B cell (primary cell): ENCODE measurements at regions not wholly inside any gene's neighbourhood (a gene's known extent, or its start where the extent isn't known, plus 50 kb on each side); places are given as distances from the start of the nearest gene placed in this dataset.

Experiments used
- ATAC-seq: fragments of 200-7000 bp; cut with Tn5 transposase; one replicate; pipeline ENCODE4 v1.10.0; 2021; ENCODE audit warnings: low read depth, mild to moderate bottlenecking, moderate number of reproducible peaks, moderate library complexity
- CTCF ChIA-PET: fragments of 350-600 bp; sonication (Branson Sonifier 250); formaldehyde crosslinking; loops from one replicate; lab custom pipeline; 2021; ENCODE audit warnings: antibody characterized with exemption, inconsistent platforms; lab: Charles Lee
- POLR2A ChIA-PET: fragments of 350-600 bp; sonication (Branson Sonifier 250); formaldehyde crosslinking; loops from one replicate; lab custom pipeline; 2021; ENCODE audit warnings: antibody characterized with exemption; lab: Charles Lee
- DNase-seq: peaks from one replicate; pipeline ENCODE4 v3.0.0; 2013
- H2AFZ ChIP-seq: 2 replicates; pipeline ENCODE4 v1.6.1; 2012; ENCODE audit warnings: mild to moderate bottlenecking, low read depth, low read length; ENCODE audit not compliant: insufficient read depth, poor library complexity, severe bottlenecking
- H3K27ac ChIP-seq, 2 donors: 1 replicate in 1 of 2; 2 replicates in 1 of 2; pipeline ENCODE4 v1.5.1; 2012 to 2013; ENCODE audit warnings: low read length in 2 of 2, mild to moderate bottlenecking in 2 of 2, moderate library complexity in 1 of 2
- H3K27me3 ChIP-seq, 4 experiments: fragments of 200-600 bp in 1 of 4; sonication (generic) in 1 of 4; replicated peaks in 1 of 4; 1 replicate in 2 of 4; 2 replicates in 2 of 4; pipeline versions ENCODE4 v1.6.1 to v1.7.0; 2013 to 2016; ENCODE audit warnings: low read length in 3 of 4, mild to moderate bottlenecking in 2 of 4, mixed read lengths in 1 of 4, moderate library complexity in 1 of 4; ENCODE audit not compliant: insufficient read depth in 4 of 4, control insufficient read depth in 3 of 4; ENCODE audit errors: control extremely low read depth in 1 of 4
- H3K36me3 ChIP-seq, 2 experiments: replicated peaks in 1 of 2; 1 replicate in 1 of 2; 2 replicates in 1 of 2; pipeline versions ENCODE4 v1.6.1 to v1.7.1; 2013; ENCODE audit warnings: low read length in 1 of 2; ENCODE audit not compliant: insufficient read depth in 2 of 2, control insufficient read depth in 1 of 2; ENCODE audit errors: control extremely low read depth in 1 of 2, extremely low read depth in 1 of 2
- H3K4me1 ChIP-seq, 2 donors: fragments of 200-600 bp in 1 of 2; sonication (generic) in 1 of 2; 1 replicate in 1 of 2; 2 replicates in 1 of 2; pipeline versions ENCODE4 v1.5.1 to v1.6.1; 2013 to 2017; ENCODE audit warnings: low read length in 2 of 2; ENCODE audit not compliant: control insufficient read depth in 2 of 2, insufficient read depth in 2 of 2
- H3K4me2 ChIP-seq: replicated peaks from 2 replicates; pipeline ENCODE3; 2012; ENCODE audit warnings: mild to moderate bottlenecking, low read depth, low read length; ENCODE audit not compliant: poor library complexity, severe bottlenecking
- H3K4me3 ChIP-seq, 5 experiments: fragments of 200-600 bp in 1 of 5; sonication (generic) in 1 of 5; 1 replicate in 3 of 5; 2 replicates in 2 of 5; pipeline versions ENCODE4 v1.5.1 to v1.7.0; 2011 to 2016; ENCODE audit warnings: low read length in 4 of 5, mild to moderate bottlenecking in 4 of 5, low read depth in 2 of 5, control low read depth in 1 of 5, moderate library complexity in 1 of 5; ENCODE audit not compliant: insufficient read depth in 1 of 5; ENCODE audit errors: control extremely low read depth in 1 of 5, extremely low read depth in 1 of 5
- H3K79me2 ChIP-seq: fragments of 200-600 bp; sonication (generic); one replicate; pipeline ENCODE4 v1.6.0; 2016; ENCODE audit warnings: low read length; ENCODE audit not compliant: control insufficient read depth, insufficient read depth
- H3K9ac ChIP-seq: fragments of 200-600 bp; sonication (generic); 2 replicates; pipeline ENCODE4 v1.6.1; 2017; ENCODE audit warnings: mild to moderate bottlenecking, low read length, moderate library complexity
- H3K9me3 ChIP-seq, 3 donors: one replicate each; pipeline versions ENCODE4 v1.6.1 to v1.7.1; 2013; ENCODE audit warnings: low read length in 2 of 3; ENCODE audit not compliant: control insufficient read depth in 2 of 3, insufficient read depth in 1 of 3; ENCODE audit errors: control extremely low read depth in 1 of 3
- H4K20me1 ChIP-seq: 2 replicates; pipeline ENCODE4 v1.6.0; 2012; ENCODE audit warnings: mild to moderate bottlenecking, low read length; ENCODE audit not compliant: insufficient read depth, control insufficient read depth, poor library complexity, severe bottlenecking
- H3K27ac Mint-ChIP-seq: one replicate; pipeline ENCODE4 v1.8.0; 2021; ENCODE audit warnings: mixed read lengths
- H3K27me3 Mint-ChIP-seq: one replicate; pipeline ENCODE4 v1.8.0; 2021; ENCODE audit warnings: mixed read lengths
- H3K4me1 Mint-ChIP-seq: one replicate; pipeline ENCODE4 v1.8.0; 2021; ENCODE audit warnings: mixed read lengths
- H3K4me3 Mint-ChIP-seq: one replicate; pipeline ENCODE4 v1.8.0; 2021; ENCODE audit warnings: mixed read lengths
- H3K9me3 Mint-ChIP-seq: one replicate; pipeline ENCODE4 v1.8.0; 2022; ENCODE audit warnings: mixed read lengths; ENCODE audit not compliant: insufficient read depth
- CTCF ChIP-seq: fragments of 200-600 bp; IDR thresholded peaks from one replicate; pipeline ENCODE4 v1.8.0; 2022; ENCODE audit warnings: antibody characterized with exemption, mild to moderate bottlenecking
- EZH2 ChIP-seq: IDR thresholded peaks from 2 replicates; pipeline ENCODE4 v1.6.1; 2012; ENCODE audit warnings: borderline replicate concordance, low read depth, mild to moderate bottlenecking, moderate library complexity, low read length; ENCODE audit not compliant: insufficient read depth, poor library complexity, severe bottlenecking
- WGBS: methylation state at CpG from one replicate; pipeline ENCODE4 v1.1.5; 2013; ENCODE audit warnings: missing lambda C conversion rate; ENCODE audit not compliant: insufficient coverage; 5-methylcytosine and 5-hydroxymethylcytosine counted together
- intact Hi-C: fragments of 100-400 bp; cut with micrococcal nuclease; formaldehyde crosslinking; loops from one replicate; pipeline ENCODE4 v1.10.0; 2022

DNA sequence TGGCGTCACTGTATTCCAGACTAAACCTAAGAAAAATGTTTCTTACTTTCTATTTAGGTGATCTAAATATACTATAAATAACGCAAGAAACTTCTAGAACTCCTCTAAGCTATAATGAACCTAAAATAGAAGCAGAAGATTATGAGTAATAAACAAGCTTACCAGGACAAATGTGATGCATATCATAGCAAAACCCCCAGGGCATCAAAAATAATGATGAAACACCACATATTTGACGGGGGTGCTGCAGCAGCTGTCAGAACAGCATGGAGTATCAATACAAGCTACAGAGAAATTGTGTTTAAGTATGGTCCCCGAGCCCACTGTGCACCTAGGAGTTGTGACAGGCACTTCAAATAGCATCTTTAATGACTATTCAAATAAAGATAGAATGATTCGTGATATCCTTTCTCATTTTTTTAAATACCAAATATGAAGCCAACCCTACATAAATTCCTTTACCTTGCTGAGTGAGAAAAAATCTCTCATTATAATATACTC lies 337.3 kb downstream of the CENPC start:
- no peaks in the 10 kb centered on the region for H3K27me3 Mint-ChIP-seq
- Histone ChIP-seq H3K27ac (no peak overlapping the region), H4K20me1 (no peaks in the 10 kb centered on the region), H3K9me3 (peaks cover 0 to 4% (median 0%) of the 10 kb centered on the region in 3 donors), H3K79me2 (no peaks in the 10 kb centered on the region), H3K4me2 (no peak overlapping the region), H3K4me3 (no peak overlapping the region), H3K27me3 (no peaks in the 10 kb centered on the region), H3K36me3 (no peaks in the 10 kb centered on the region), H3K9ac (no peak overlapping the region), H2AFZ (no peak overlapping the region), H3K4me1 (no peaks in the 10 kb centered on the region)
- intact Hi-C loops = no loop called here
- CTCF ChIA-PET = no interaction called here
- no CpG with 5 or more reads among the region's 5 CpGs for WGBS
- DNase-seq (no peak), ATAC-seq (no peak)
- H3K27ac Mint-ChIP-seq = no peak overlapping the region
- no peak overlapping the region for H3K4me3 Mint-ChIP-seq
- TF ChIP-seq EZH2 = no peak
- TF ChIP-seq CTCF = no peak
- H3K4me1 Mint-ChIP-seq = no peaks in the 10 kb centered on the region
- POLR2A ChIA-PET = no interaction called here
- no peaks in the 10 kb centered on the region for H3K9me3 Mint-ChIP-seq

DNA sequence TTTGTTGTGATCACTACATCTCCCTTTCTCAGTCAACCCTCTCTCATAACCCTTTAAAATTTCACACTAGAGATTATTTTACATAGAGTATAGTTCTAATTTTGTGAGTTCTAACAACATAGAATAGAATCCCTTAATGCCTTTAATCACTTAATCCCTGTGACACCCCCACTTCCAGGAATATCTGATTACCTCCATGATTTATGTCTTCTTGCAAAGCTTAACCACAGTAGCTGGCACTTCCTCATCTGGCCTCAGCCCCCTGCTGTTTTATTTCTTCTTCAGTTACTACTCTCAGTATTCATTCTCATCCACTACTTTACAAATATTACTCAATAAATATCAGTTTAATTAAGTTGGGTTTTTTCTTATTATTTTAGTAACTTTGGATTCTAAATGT lies 340.9 kb downstream of the CENPC start:
- H3K27me3 ChIP-seq = no peaks in the 10 kb centered on the region
- H3K4me1 ChIP-seq = no peaks in the 10 kb centered on the region
- DNase-seq (no peak), ATAC-seq (no peak)
- H2AFZ ChIP-seq = no peak overlapping the region
- H3K27me3 Mint-ChIP-seq = no peaks in the 10 kb centered on the region
- H4K20me1 ChIP-seq = no peaks in the 10 kb centered on the region
- no peak overlapping the region for H3K4me2 ChIP-seq
- no peaks in the 10 kb centered on the region for H3K4me1 Mint-ChIP-seq
- no peak overlapping the region for H3K9ac ChIP-seq
- no peaks in the 10 kb centered on the region for H3K9me3 Mint-ChIP-seq
- no peak overlapping the region for H3K4me3 ChIP-seq
- H3K79me2 ChIP-seq = no peaks in the 10 kb centered on the region
- H3K9me3 ChIP-seq = no peaks in the 10 kb centered on the region
- H3K27ac Mint-ChIP-seq = no peak overlapping the region
- H3K4me3 Mint-ChIP-seq = no peak overlapping the region
- intact Hi-C loops = no loop called here
- H3K36me3 ChIP-seq = no peaks in the 10 kb centered on the region
- POLR2A ChIA-PET = no interaction called here
- CTCF ChIA-PET = interaction anchor here (0.6 kb wide), 1 partner anchor 662 kb away, joined by 3 read pairs; no protein-coding TSS in a partner anchor
- H3K27ac ChIP-seq = no peak overlapping the region
- TF ChIP-seq CTCF = no peak
- TF ChIP-seq EZH2 = no peak
